GM12878 (cell line): ENCODE measurements at regions not wholly inside any gene's neighbourhood (a gene's known extent, or its start where the extent isn't known, plus 50 kb on each side); places are given as distances from the start of the nearest gene placed in this dataset.

Experiments
- ATAC-seq: fragments of 200-7000 bp; cut with Tn5 transposase; 3 replicates; pipeline ENCODE4 v1.9.1; 2020; ENCODE audit warnings: mild to moderate bottlenecking, moderate library complexity
- BruUV-seq: library from RNA; stranded (reverse); fragments of 400-500 nt; replicated peaks from 2 replicates; lab custom pipeline; 2021; lab: Mats Ljungman, UMichigan
- CTCF ChIA-PET: fragments of 300-600 bp; sonication (Branson Sonifier 250); formaldehyde crosslinking; extraction: SDS; loops from one replicate; lab custom pipeline; 2021; ENCODE audit warnings: inconsistent platforms; lab: Yijun Ruan, JAX
- POLR2A ChIA-PET: fragments of 350-600 bp; formaldehyde crosslinking; extraction: SDS; loops from one replicate; lab custom pipeline; 2021; ENCODE audit warnings: inconsistent platforms; lab: Charles Lee
- RAD21 ChIA-PET: fragments of 300-600 bp; sonication (Branson Sonifier 250); formaldehyde crosslinking; loops from one replicate; lab custom pipeline; 2023; ENCODE audit warnings: antibody characterized with exemption; ENCODE audit not compliant: unreplicated experiment; lab: Charles Lee
- SMC1A ChIA-PET: fragments of 300-600 bp; sonication (Branson Sonifier 250); formaldehyde crosslinking; loops from one replicate; lab custom pipeline; 2023; ENCODE audit not compliant: unreplicated experiment, uncharacterized antibody; lab: Charles Lee
- DNase-seq: peaks from one replicate; pipeline ENCODE4 v3.0.0-alpha.2; 2011; ENCODE audit warnings: low read depth, low spot score
- FAIRE-seq: peaks from 3 replicates; lab custom pipeline; 2011; peaks lifted over from hg19 to GRCh38; lab: Jason Lieb, UNC
- H2AFZ ChIP-seq: 2 replicates; pipeline ENCODE4 v1.6.0; 2011; ENCODE audit warnings: low read depth, low read length, control low read depth; ENCODE audit not compliant: control insufficient read depth
- H3K27ac ChIP-seq: 2 replicates; pipeline ENCODE4 v1.5.1; 2011; ENCODE audit warnings: control low read depth; ENCODE audit not compliant: control insufficient read depth, insufficient read depth
- H3K27me3 ChIP-seq, 2 experiments: replicated peaks in 1 of 2; 2 replicates each; pipeline versions ENCODE4 v1.6.0 to v1.6.1; 2011; ENCODE audit warnings: low read length in 1 of 2; ENCODE audit not compliant: control insufficient read depth in 2 of 2, insufficient read depth in 2 of 2
- H3K36me3 ChIP-seq, 2 experiments: 2 replicates each; pipeline ENCODE4 v1.5.1; 2011; ENCODE audit warnings: low read length in 1 of 2; ENCODE audit not compliant: control insufficient read depth in 2 of 2, insufficient read depth in 2 of 2
- H3K4me1 ChIP-seq: 2 replicates; pipeline ENCODE4 v1.6.1; 2011; ENCODE audit warnings: mild to moderate bottlenecking, low read length, moderate library complexity, mixed read lengths; ENCODE audit not compliant: control insufficient read depth, insufficient read depth
- H3K4me2 ChIP-seq: 2 replicates; pipeline ENCODE4 v1.6.0; 2011; ENCODE audit warnings: control low read depth; ENCODE audit not compliant: control insufficient read depth, insufficient read depth
- H3K4me3 ChIP-seq: fragments of 200-600 bp; sonication (generic); 2 replicates; pipeline ENCODE4 v1.5.1; 2016
- H3K79me2 ChIP-seq: 2 replicates; pipeline ENCODE4 v1.6.0; 2011; ENCODE audit warnings: low read length; ENCODE audit not compliant: control insufficient read depth, insufficient read depth
- H3K9ac ChIP-seq: 2 replicates; pipeline ENCODE4 v1.8.0; 2011; ENCODE audit warnings: low read length, control low read depth, mixed read lengths; ENCODE audit not compliant: control insufficient read depth, insufficient read depth
- H3K9me3 ChIP-seq: replicated peaks from 3 replicates; pipeline ENCODE4 v1.5.1; 2011; ENCODE audit warnings: mild to moderate bottlenecking, low read length; ENCODE audit not compliant: control insufficient read depth, insufficient read depth
- H4K20me1 ChIP-seq: 2 replicates; pipeline ENCODE4 v1.6.0; 2011; ENCODE audit not compliant: control insufficient read depth, insufficient read depth
- ATF2 ChIP-seq: IDR thresholded peaks from 2 replicates; pipeline ENCODE4 v1.6.1; 2012; ENCODE audit warnings: low read length, inconsistent platforms
- CBX3 ChIP-seq: fragments of 200-600 bp; sonication (generic); IDR thresholded peaks from 2 replicates; pipeline ENCODE4 v1.6.1; 2016; ENCODE audit warnings: low read depth, borderline replicate concordance
- E2F8 ChIP-seq: fragments of 450-650 bp; IDR thresholded peaks from 2 replicates; pipeline ENCODE4 v1.6.1; 2018; ENCODE audit warnings: mild to moderate bottlenecking, low read depth, moderate library complexity; ENCODE audit not compliant: partially characterized antibody
- EZH2 ChIP-seq: IDR thresholded peaks from 2 replicates; pipeline ENCODE4 v1.6.1; 2012; ENCODE audit warnings: low read depth, mild to moderate bottlenecking, control low read depth, inconsistent platforms, low read length, borderline replicate concordance; ENCODE audit not compliant: control insufficient read depth
- HDGF ChIP-seq: fragments of 450-650 bp; IDR thresholded peaks from 2 replicates; pipeline ENCODE4 v1.6.1; 2016; ENCODE audit warnings: antibody characterized with exemption
- IKZF2 ChIP-seq, 2 experiments: fragments of 450-650 bp; IDR thresholded peaks; 2 replicates each; pipeline ENCODE4 v1.6.1; 2017; ENCODE audit warnings: mild to moderate bottlenecking in 2 of 2, moderate library complexity in 2 of 2
- IRF3 ChIP-seq: fragments of 450-650 bp; IDR thresholded peaks from 2 replicates; pipeline ENCODE4 v1.6.1; 2014; ENCODE audit warnings: mild to moderate bottlenecking
- IRF4 ChIP-seq: IDR thresholded peaks from 2 replicates; pipeline ENCODE4 v1.6.1; 2011; ENCODE audit warnings: low read depth, low read length
- JUND ChIP-seq: IDR thresholded peaks from 2 replicates; pipeline ENCODE4 v1.6.1; 2012; ENCODE audit warnings: low read depth, mild to moderate bottlenecking, low read length, improper control_type of control experiment, moderate library complexity
- LARP7 ChIP-seq: fragments of 450-650 bp; IDR thresholded peaks from 2 replicates; pipeline ENCODE4 v1.6.1; 2017; ENCODE audit warnings: mild to moderate bottlenecking
- MEF2A ChIP-seq: IDR thresholded peaks from 2 replicates; pipeline ENCODE4 v1.6.1; 2011; ENCODE audit warnings: low read depth, mild to moderate bottlenecking, low read length, moderate library complexity; ENCODE audit not compliant: insufficient read depth
- MTA3 ChIP-seq: IDR thresholded peaks from 2 replicates; pipeline ENCODE4 v1.6.1; 2012; ENCODE audit warnings: low read length, inconsistent platforms, borderline replicate concordance
- MXI1 ChIP-seq: fragments of 150-350 bp; IDR thresholded peaks from 2 replicates; pipeline ENCODE4 v1.6.1; 2011; ENCODE audit warnings: low read depth, mild to moderate bottlenecking, inconsistent platforms, low read length, improper control_type of control experiment
- PML ChIP-seq: IDR thresholded peaks from 2 replicates; pipeline ENCODE4 v1.6.1; 2012; ENCODE audit warnings: low read length, inconsistent platforms
- SPI1 ChIP-seq: IDR thresholded peaks from 2 replicates; pipeline ENCODE4 v1.6.1; 2011; ENCODE audit warnings: low read depth, mild to moderate bottlenecking, low read length, moderate library complexity, borderline replicate concordance; ENCODE audit not compliant: insufficient read depth
- ZBED1 ChIP-seq: IDR thresholded peaks from 2 replicates; pipeline ENCODE4 v1.6.1; 2016; ENCODE audit warnings: borderline replicate concordance
- ZNF274 ChIP-seq: IDR thresholded peaks from one replicate; pipeline ENCODE4 v1.8.0; 2011; ENCODE audit not compliant: insufficient read length, insufficient read depth
- ZNF384 ChIP-seq: IDR thresholded peaks from 2 replicates; pipeline ENCODE4 v1.6.1; 2012; ENCODE audit warnings: low read depth, mild to moderate bottlenecking, low read length, improper control_type of control experiment, borderline replicate concordance
- ZSCAN29 ChIP-seq: fragments of 450-650 bp; IDR thresholded peaks from 2 replicates; pipeline ENCODE4 v1.6.1; 2017; ENCODE audit warnings: mild to moderate bottlenecking, moderate library complexity
- WGBS: methylation state at CpG from one replicate; pipeline ENCODE4 v1.1.6; 2016; ENCODE audit warnings: low lambda C conversion rate; ENCODE audit not compliant: insufficient replicate concordance, insufficient coverage; ENCODE audit errors: missing lambda C conversion rate; 5-methylcytosine and 5-hydroxymethylcytosine counted together
- in situ Hi-C: fragments of 300-500 bp; cut with MboI; formaldehyde crosslinking; loops from 9 replicates; pipeline ENCODE4 v1.14.3; 2018; ENCODE audit warnings: mixed read lengths
- intact Hi-C: fragments of 100-400 bp; cut with micrococcal nuclease; formaldehyde crosslinking; loops from one replicate; pipeline ENCODE4 v1.14.2; 2022; ENCODE audit not compliant: unreplicated experiment

- TF ChIP-seq IKZF2 (IDR thresholded peaks at IDR 0.05) (no peak), IRF4 (no peak)
Measured at GRCh38 chr10:20427821-20428220, 469.3 kb downstream of the NEBL start (continued).

- no TSS peak for BruUV-seq
- in situ Hi-C loops = no loop called here
- Histone ChIP-seq H3K4me1 (no peaks in the 10 kb centered on the region), H3K27ac (no peak overlapping the region), H2AFZ (no peak overlapping the region), H3K4me3 (no peak overlapping the region), H3K79me2 (no peaks in the 10 kb centered on the region), H3K36me3 (no peaks in the 10 kb centered on the region), H4K20me1 (no peaks in the 10 kb centered on the region), H3K9ac (no peak overlapping the region), H3K9me3 (no peaks in the 10 kb centered on the region), H3K4me2 (no peak overlapping the region), H3K27me3 (no peaks in the 10 kb centered on the region)
- DNase-seq (no peak), ATAC-seq (no peak), FAIRE-seq (no peak)
- ChIA-PET CTCF (no interaction called here), SMC1A (interaction anchor here (0.6 kb wide), 1 partner anchor 302 kb away, joined by 3 read pairs; no protein-coding TSS in a partner anchor), POLR2A (no interaction called here), RAD21 (no interaction called here)
- intact Hi-C loops = no loop called here
- WGBS = 0% methylated on average over 3 of the region's 3 CpGs
- TF ChIP-seq JUND = no peak
- no peak for TF ChIP-seq MTA3
- TF ChIP-seq E2F8 = no peak
- TF ChIP-seq ZNF274 = no peak
- no peak for TF ChIP-seq LARP7
- no peak for TF ChIP-seq MEF2A
- TF ChIP-seq ZSCAN29 = no peak
- no peak for TF ChIP-seq ZBED1
- TF ChIP-seq IRF3 = no peak
- no peak for TF ChIP-seq PML
- TF ChIP-seq ATF2 = no peak
- no peak for TF ChIP-seq MXI1
- TF ChIP-seq ZNF384 = no peak
- TF ChIP-seq CBX3 = no peak
- TF ChIP-seq SPI1 = no peak
- no peak for TF ChIP-seq HDGF
- TF ChIP-seq EZH2 = no peak
Measured at GRCh38 chr10:20418286-20418685, 478.8 kb downstream of the NEBL start.
